ENCODE measurements at regions not wholly inside any gene's neighbourhood (a gene's known extent, or its start where the extent isn't known, plus 50 kb on each side); places are given as distances from the start of the nearest gene placed in this dataset.

DNA sequence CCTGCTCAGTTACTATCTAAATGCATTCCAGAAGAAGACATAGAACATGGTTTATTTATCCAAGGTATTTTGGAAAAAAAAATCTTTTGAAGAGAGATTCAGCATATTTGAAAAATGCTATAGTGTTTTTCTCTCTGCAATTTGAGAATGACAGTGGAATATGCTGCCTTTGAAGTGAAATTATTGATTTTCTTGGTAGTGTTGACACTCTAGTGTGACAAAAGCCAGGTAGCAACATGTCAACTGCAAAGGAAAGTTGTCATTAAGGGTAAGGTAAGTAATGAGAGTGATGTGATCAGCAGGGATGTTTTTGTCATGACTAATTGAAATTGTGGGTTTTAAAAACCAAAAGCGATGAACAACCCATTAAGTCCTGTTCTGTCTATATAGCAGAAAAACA lies 1387.1 kb upstream of the TMEFF2 start:
- ATAC-seq (ENCODE audit: insufficient number of reproducible peaks, low FRiP score, low read depth), result no peak
- Histone ChIP-seq H3K36me3 (no peaks in the 10 kb centered on the region), H3K4me3 (no peak overlapping the region), H3K4me1 (ENCODE audit: control insufficient read depth in 1 of 2, low read depth in 2 of 2) (no peaks in the 10 kb centered on the region), H3K27me3 (replicated peaks; ENCODE audit: insufficient read depth) (no peaks in the 10 kb centered on the region), H3K9me3 (no peaks in the 10 kb centered on the region), H3K27ac (no peak overlapping the region)
- TF ChIP-seq CTCF (IDR thresholded peaks at IDR 0.05), result no peak
- no peak for DNase-seq (ENCODE audit: low spot score)

DNA sequence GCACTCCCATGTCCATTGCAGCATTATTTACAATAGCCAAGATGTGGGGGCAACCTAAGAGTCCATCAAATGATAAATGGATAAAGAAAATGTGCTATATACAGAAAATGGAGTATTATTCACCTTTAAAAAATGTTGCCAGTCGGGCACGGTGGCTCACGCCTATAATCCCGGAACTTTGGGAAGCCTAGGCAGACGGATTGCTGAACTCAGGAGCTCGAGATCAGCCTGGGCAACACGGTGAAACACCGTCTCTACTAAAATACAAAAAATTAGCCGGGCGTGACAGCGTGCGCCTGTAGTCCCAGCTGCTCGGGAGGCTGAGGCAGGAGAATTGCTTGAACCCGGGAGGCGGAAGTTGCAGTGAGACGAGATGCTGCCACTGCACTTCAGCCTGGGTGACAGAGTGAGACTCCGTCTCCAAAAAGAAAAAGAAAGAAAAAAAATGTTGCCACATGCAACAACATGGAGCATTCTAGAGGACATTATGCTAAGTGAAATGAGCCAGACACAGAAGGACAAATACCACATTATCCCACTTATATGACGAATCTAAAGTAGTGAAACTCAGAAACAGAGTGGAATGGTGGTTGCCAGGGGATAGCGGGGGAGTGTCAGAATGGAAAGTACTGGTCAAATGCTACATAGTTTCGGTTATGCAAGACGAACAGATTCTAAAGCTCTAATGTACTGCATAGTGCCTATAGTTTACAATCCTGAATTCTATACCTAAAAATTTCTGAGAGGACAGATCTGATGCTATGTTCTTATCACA lies 1385.6 kb upstream of the TMEFF2 start:
- Histone ChIP-seq H3K27me3 (replicated peaks; ENCODE audit: insufficient read depth) (no peaks in the 10 kb centered on the region), H3K4me1 (ENCODE audit: control insufficient read depth in 1 of 2, low read depth in 2 of 2) (no peaks in the 10 kb centered on the region)
- TF ChIP-seq CTCF (IDR thresholded peaks at IDR 0.05), result no peak

GRCh38 chr2:193566886-193567285 lies 1372.2 kb upstream of the TMEFF2 start:
- H3K9me3 ChIP-seq, result no peaks in the 10 kb centered on the region
- TF ChIP-seq CTCF (IDR thresholded peaks at IDR 0.05), result no peak
- no peaks in the 10 kb centered on the region for H3K4me1 ChIP-seq (ENCODE audit: control insufficient read depth in 1 of 2, low read depth in 2 of 2)
- no peak for DNase-seq (ENCODE audit: low spot score)
- no peak overlapping the region for H3K27ac ChIP-seq
- H3K27me3 ChIP-seq (replicated peaks; ENCODE audit: insufficient read depth), result no peaks in the 10 kb centered on the region
- H3K36me3 ChIP-seq, result no peaks in the 10 kb centered on the region
- no peak for ATAC-seq (ENCODE audit: insufficient number of reproducible peaks, low FRiP score, low read depth)
- H3K4me3 ChIP-seq, result no peak overlapping the region

More for the DNA sequence above, 1385.6 kb upstream of the TMEFF2 start:
- Histone ChIP-seq H3K4me3 (no peak overlapping the region), H3K36me3 (no peaks in the 10 kb centered on the region), H3K27ac (no peak overlapping the region), H3K9me3 (no peaks in the 10 kb centered on the region)
- ATAC-seq (ENCODE audit: insufficient number of reproducible peaks, low FRiP score, low read depth) (no peak), DNase-seq (ENCODE audit: low spot score) (no peak)

GRCh38 chr2:193566276-193566675 lies 1371.5 kb upstream of the TMEFF2 start:
- no peak for TF ChIP-seq CTCF (IDR thresholded peaks at IDR 0.05)
- H3K9me3 ChIP-seq, result no peaks in the 10 kb centered on the region
- no peaks in the 10 kb centered on the region for H3K27me3 ChIP-seq (replicated peaks; ENCODE audit: insufficient read depth)
- H3K27ac ChIP-seq, result no peak overlapping the region
- no peaks in the 10 kb centered on the region for H3K36me3 ChIP-seq
- H3K4me1 ChIP-seq (ENCODE audit: control insufficient read depth in 1 of 2, low read depth in 2 of 2), result no peaks in the 10 kb centered on the region
- ATAC-seq (ENCODE audit: insufficient number of reproducible peaks, low FRiP score, low read depth), result no peak
- no peak overlapping the region for H3K4me3 ChIP-seq
- no peak for DNase-seq (ENCODE audit: low spot score)

DNA sequence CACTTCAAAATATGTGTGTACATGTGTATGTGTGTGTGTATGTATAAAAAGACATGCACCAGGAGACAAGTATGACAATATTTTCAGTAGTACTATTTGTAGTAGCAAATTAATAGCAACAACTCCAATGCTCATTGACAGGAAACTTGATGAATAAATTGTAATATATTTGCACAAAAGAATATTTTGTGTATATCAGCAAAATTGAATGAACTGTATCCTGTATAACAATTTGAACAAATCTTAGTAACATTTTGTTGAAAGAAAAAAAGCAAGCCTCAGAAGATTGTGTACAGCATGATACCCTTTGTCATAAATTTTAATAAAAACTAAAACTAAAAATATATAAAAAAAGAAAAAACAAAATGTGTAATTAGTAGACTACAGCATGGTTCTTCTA lies 1367.3 kb upstream of the TMEFF2 start:
- Histone ChIP-seq H3K27me3 (replicated peaks; ENCODE audit: insufficient read depth) (no peaks in the 10 kb centered on the region), H3K4me3 (no peak overlapping the region), H3K4me1 (ENCODE audit: control insufficient read depth in 1 of 2, low read depth in 2 of 2) (no peaks in the 10 kb centered on the region), H3K9me3 (no peaks in the 10 kb centered on the region), H3K27ac (no peak overlapping the region), H3K36me3 (no peaks in the 10 kb centered on the region)
- TF ChIP-seq CTCF (IDR thresholded peaks at IDR 0.05), result no peak
- ATAC-seq (ENCODE audit: insufficient number of reproducible peaks, low FRiP score, low read depth) (no peak), DNase-seq (ENCODE audit: low spot score) (no peak)

All from thoracic aorta (tissue), 2 donors.